ES-I3 (cell line): ENCODE measurements at regions not wholly inside any gene's neighbourhood (a gene's known extent, or its start where the extent isn't known, plus 50 kb on each side); places are given as distances from the start of the nearest gene placed in this dataset.

Source experiments
- H3K36me3 ChIP-seq: 2 replicates; pipeline ENCODE4 v1.6.1; 2013; ENCODE audit warnings: mild to moderate bottlenecking, low read length, control low read depth, moderate library complexity; ENCODE audit not compliant: insufficient read depth
- H3K4me1 ChIP-seq: 2 replicates; pipeline ENCODE4 v1.6.1; 2013; ENCODE audit warnings: mild to moderate bottlenecking, control low read depth, low read length; ENCODE audit not compliant: insufficient read depth
- H3K9ac ChIP-seq: 2 replicates; pipeline ENCODE4 v1.6.1; 2013; ENCODE audit warnings: low read depth, mild to moderate bottlenecking, low read length, moderate library complexity
- H3K9me3 ChIP-seq: 2 replicates; pipeline ENCODE4 v1.6.1; 2013; ENCODE audit warnings: mild to moderate bottlenecking, low read length, moderate library complexity; ENCODE audit not compliant: control insufficient read depth, insufficient read depth

- Histone ChIP-seq H3K36me3 (no peaks in the 10 kb centered on the region), H3K9ac (no peak overlapping the region), H3K9me3 (no peaks in the 10 kb centered on the region), H3K4me1 (no peaks in the 10 kb centered on the region)
Measured at GRCh38 chr10:91012502-91012901, 91.6 kb upstream of the ANKRD1 start.

GRCh38 chr10:91013985-91014384, 93.1 kb upstream of the ANKRD1 start:
- no peaks in the 10 kb centered on the region for H3K4me1 ChIP-seq
- no peaks in the 10 kb centered on the region for H3K9me3 ChIP-seq
- no peak overlapping the region for H3K9ac ChIP-seq
- no peaks in the 10 kb centered on the region for H3K36me3 ChIP-seq

- no peak overlapping the region for H3K9ac ChIP-seq
- H3K36me3 ChIP-seq, result no peaks in the 10 kb centered on the region
- H3K4me1 ChIP-seq, result no peaks in the 10 kb centered on the region
- H3K9me3 ChIP-seq, result no peaks in the 10 kb centered on the region
Measured at GRCh38 chr10:91017198-91017597, 96.3 kb upstream of the ANKRD1 start.

- Histone ChIP-seq H3K4me1 (no peaks in the 10 kb centered on the region), H3K9ac (no peak overlapping the region), H3K36me3 (no peaks in the 10 kb centered on the region), H3K9me3 (no peaks in the 10 kb centered on the region)
Measured at GRCh38 chr10:91021901-91022300, 101.0 kb upstream of the ANKRD1 start.

- no peaks in the 10 kb centered on the region for H3K9me3 ChIP-seq
- no peaks in the 10 kb centered on the region for H3K4me1 ChIP-seq
- H3K36me3 ChIP-seq, result no peaks in the 10 kb centered on the region
- no peak overlapping the region for H3K9ac ChIP-seq
Measured at GRCh38 chr10:91022390-91022789, 101.5 kb upstream of the ANKRD1 start.

- no peaks in the 10 kb centered on the region for H3K9me3 ChIP-seq
- no peak overlapping the region for H3K9ac ChIP-seq
- no peaks in the 10 kb centered on the region for H3K36me3 ChIP-seq
- no peaks in the 10 kb centered on the region for H3K4me1 ChIP-seq
Measured at GRCh38 chr10:91022924-91023699, 102.2 kb upstream of the ANKRD1 start.

- Histone ChIP-seq H3K9me3 (no peaks in the 10 kb centered on the region), H3K9ac (no peak overlapping the region), H3K4me1 (no peaks in the 10 kb centered on the region), H3K36me3 (no peaks in the 10 kb centered on the region)
Measured at GRCh38 chr10:91023700-91024398, 103.0 kb upstream of the ANKRD1 start.

- Histone ChIP-seq H3K36me3 (no peaks in the 10 kb centered on the region), H3K9ac (no peak overlapping the region), H3K4me1 (no peaks in the 10 kb centered on the region), H3K9me3 (no peaks in the 10 kb centered on the region)
Measured at GRCh38 chr10:91024541-91024940, 103.7 kb upstream of the ANKRD1 start.

GRCh38 chr10:91032611-91033206, 111.8 kb upstream of the ANKRD1 start:
- Histone ChIP-seq H3K4me1 (no peaks in the 10 kb centered on the region), H3K9ac (no peak overlapping the region), H3K9me3 (no peaks in the 10 kb centered on the region)

GRCh38 chr10:91033324-91033950, 112.5 kb upstream of the ANKRD1 start:
- Histone ChIP-seq H3K9ac (no peak overlapping the region), H3K36me3 (no peaks in the 10 kb centered on the region), H3K4me1 (no peaks in the 10 kb centered on the region), H3K9me3 (no peaks in the 10 kb centered on the region)

More at GRCh38 chr10:91032611-91033206, 111.8 kb upstream of the ANKRD1 start:
- no peaks in the 10 kb centered on the region for H3K36me3 ChIP-seq

- no peaks in the 10 kb centered on the region for H3K36me3 ChIP-seq
- H3K4me1 ChIP-seq, result no peaks in the 10 kb centered on the region
- H3K9me3 ChIP-seq, result no peaks in the 10 kb centered on the region
- no peak overlapping the region for H3K9ac ChIP-seq
Measured at GRCh38 chr10:91034042-91034441, 113.2 kb upstream of the ANKRD1 start.

- no peaks in the 10 kb centered on the region for H3K4me1 ChIP-seq
- no peaks in the 10 kb centered on the region for H3K36me3 ChIP-seq
- H3K9me3 ChIP-seq, result no peaks in the 10 kb centered on the region
- no peak overlapping the region for H3K9ac ChIP-seq
Measured at GRCh38 chr10:91034494-91035159, 113.7 kb upstream of the ANKRD1 start.

- Histone ChIP-seq H3K9me3 (no peaks in the 10 kb centered on the region), H3K36me3 (no peaks in the 10 kb centered on the region), H3K9ac (no peak overlapping the region), H3K4me1 (no peaks in the 10 kb centered on the region)
Measured at GRCh38 chr10:91035650-91036292, 114.9 kb upstream of the ANKRD1 start.
